ENCODE measurements at regions not wholly inside any gene's neighbourhood (a gene's known extent, or its start where the extent isn't known, plus 50 kb on each side); places are given as distances from the start of the nearest gene placed in this dataset.
"Not testable (repeated sequence)": the region's sequence is repeated elsewhere in the genome, so short reads cannot be mapped to it uniquely, and the experiment has no call there.

DNA sequence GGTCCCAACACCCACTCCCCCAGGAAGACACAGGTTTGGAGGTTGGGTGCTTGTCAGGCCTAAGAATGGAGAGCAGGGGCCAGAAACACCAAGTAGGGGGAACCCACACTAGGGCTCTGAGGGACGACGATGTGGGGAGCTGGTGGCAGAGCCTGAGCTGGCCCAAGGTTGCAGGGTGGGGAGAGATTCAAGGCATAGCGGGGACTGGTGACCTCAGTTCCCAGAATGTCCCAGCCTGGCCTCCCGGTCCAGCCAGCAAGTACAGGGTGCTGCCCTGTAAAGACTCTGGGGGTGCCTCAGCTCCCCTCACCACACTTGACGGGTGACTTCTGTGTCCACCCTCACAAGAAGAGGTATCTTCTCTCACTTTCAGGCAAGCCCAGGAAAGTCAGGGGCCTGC, 86.7 kb downstream of the ALG10 start:
- TF ChIP-seq CTCF (IDR thresholded peaks at IDR 0.05; ENCODE audit: borderline replicate concordance, control extremely low read depth, extremely low read depth, insufficient read depth, missing control alignments) = no peak
- in situ Hi-C loops (cut with MboI; ENCODE audit: low sequenced_read_pairs, unreplicated experiment) = no loop called here
- DNase-seq (ENCODE audit: low spot score) = no peak

DNA sequence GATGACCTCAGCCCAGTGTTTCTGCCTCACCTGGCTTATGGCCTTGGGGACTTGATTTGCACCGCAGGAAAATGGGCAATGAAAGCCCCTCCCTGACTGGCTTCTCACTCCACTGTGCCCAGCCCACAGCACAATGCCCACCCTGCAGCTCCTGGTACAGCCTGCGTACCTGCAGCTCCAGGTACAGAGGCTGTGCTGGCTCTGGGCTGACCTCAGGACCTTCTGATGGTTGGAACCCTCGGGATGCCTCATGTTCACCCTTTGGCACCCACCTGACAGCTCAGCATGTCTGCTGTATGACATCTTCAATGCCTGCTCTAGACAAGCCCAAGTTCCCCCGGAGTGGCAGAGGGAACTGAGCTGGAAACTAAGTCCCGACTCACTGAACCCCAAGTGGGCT, 87.1 kb downstream of the ALG10 start:
- in situ Hi-C loops (cut with MboI; ENCODE audit: low sequenced_read_pairs, unreplicated experiment) = no loop called here
- no peak for TF ChIP-seq CTCF (IDR thresholded peaks at IDR 0.05; ENCODE audit: borderline replicate concordance, control extremely low read depth, extremely low read depth, insufficient read depth, missing control alignments)
- no peak for DNase-seq (ENCODE audit: low spot score)

- in situ Hi-C loops (cut with MboI; ENCODE audit: low sequenced_read_pairs, unreplicated experiment); DNase-seq (ENCODE audit: low spot score): not testable (repeated sequence)
Observed at GRCh38 chr12:34109909-34110531, 87.7 kb downstream of the ALG10 start.

DNA sequence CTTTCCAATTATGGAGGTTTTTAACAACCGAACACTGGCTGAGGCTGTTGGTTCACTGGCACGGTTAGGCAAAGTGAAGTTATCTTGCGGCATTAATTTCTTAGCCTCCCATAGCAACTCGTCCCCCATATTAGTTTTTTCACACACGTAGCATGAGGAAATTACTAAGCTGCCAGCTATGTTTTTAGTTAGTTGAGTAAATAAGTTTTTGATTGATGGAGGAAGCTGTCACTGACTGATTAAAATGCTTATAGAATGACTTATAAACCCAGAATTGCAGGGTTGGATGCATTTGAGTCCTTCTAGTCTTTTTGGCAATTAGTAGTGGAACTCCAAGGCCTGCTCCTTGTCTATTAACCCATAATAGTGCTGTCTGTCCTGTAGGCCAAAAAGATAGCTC, 97.1 kb downstream of the ALG10 start:
- DNase-seq (ENCODE audit: low spot score) = no peak
- no peak for TF ChIP-seq CTCF (IDR thresholded peaks at IDR 0.05; ENCODE audit: borderline replicate concordance, control extremely low read depth, extremely low read depth, insufficient read depth, missing control alignments)
- in situ Hi-C loops (cut with MboI; ENCODE audit: low sequenced_read_pairs, unreplicated experiment) = no loop called here

DNA sequence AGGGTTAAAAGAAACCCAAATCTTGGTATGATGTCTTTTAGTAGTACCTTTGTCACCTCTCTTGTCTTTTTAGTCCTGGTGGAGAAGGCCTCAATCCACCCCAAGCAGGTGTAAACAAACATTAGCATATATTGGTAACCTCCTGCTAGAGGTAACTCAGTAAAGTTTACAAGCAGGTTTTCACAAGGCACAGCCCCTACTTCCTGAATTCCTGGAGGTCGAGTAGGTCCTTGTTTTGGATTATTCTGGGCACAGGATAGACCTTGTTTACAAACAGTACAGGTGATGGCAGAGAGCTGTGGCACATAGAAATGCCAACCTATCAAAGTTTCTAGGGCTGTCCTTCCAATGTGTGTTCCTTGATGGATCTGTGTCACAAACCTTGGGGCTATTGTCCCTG, 99.1 kb downstream of the ALG10 start:
- TF ChIP-seq CTCF (IDR thresholded peaks at IDR 0.05; ENCODE audit: borderline replicate concordance, control extremely low read depth, extremely low read depth, insufficient read depth, missing control alignments) = no peak
- in situ Hi-C loops (cut with MboI; ENCODE audit: low sequenced_read_pairs, unreplicated experiment) = loop anchor here (10.0 kb wide), 1 partner anchor 93 kb away; no protein-coding TSS in a partner anchor
- DNase-seq (ENCODE audit: low spot score) = no peak

GRCh38 chr12:34123092-34123491, 100.8 kb downstream of the ALG10 start:
- peak; percentile 46 for DNase-seq (ENCODE audit: low spot score)
- in situ Hi-C loops (cut with MboI; ENCODE audit: low sequenced_read_pairs, unreplicated experiment) = loop anchor here (10.0 kb wide), 1 partner anchor 92 kb away; no protein-coding TSS in a partner anchor
- TF ChIP-seq CTCF (IDR thresholded peaks at IDR 0.05; ENCODE audit: borderline replicate concordance, control extremely low read depth, extremely low read depth, insufficient read depth, missing control alignments) = peak; percentile 90

GRCh38 chr12:34124608-34125007, 102.3 kb downstream of the ALG10 start:
- no peak for DNase-seq (ENCODE audit: low spot score)
- TF ChIP-seq CTCF (IDR thresholded peaks at IDR 0.05; ENCODE audit: borderline replicate concordance, control extremely low read depth, extremely low read depth, insufficient read depth, missing control alignments) = no peak
- in situ Hi-C loops (cut with MboI; ENCODE audit: low sequenced_read_pairs, unreplicated experiment) = loop anchor here (10.0 kb wide), 1 partner anchor 90 kb away; no protein-coding TSS in a partner anchor
